Neural cell (in vitro differentiated cells): ENCODE measurements at regions not wholly inside any gene's neighbourhood (a gene's known extent, or its start where the extent isn't known, plus 50 kb on each side); places are given as distances from the start of the nearest gene placed in this dataset.

Experiments
- H2AFZ ChIP-seq: fragments of 200-600, 300-800 bp; sonication (generic), shearing (Covaris generic); 2 replicates; pipeline ENCODE4 v1.6.0; 2014; ENCODE audit warnings: low read depth, mild to moderate bottlenecking, antibody characterized with exemption, low read length, moderate library complexity
- H3F3A ChIP-seq: fragments of 200-600 bp; shearing (Covaris generic); 2 replicates; pipeline ENCODE4 v1.6.1; 2016; ENCODE audit warnings: mild to moderate bottlenecking, moderate library complexity, mixed read lengths, antibody characterized with exemption, low read length; ENCODE audit not compliant: insufficient read depth, poor library complexity, severe bottlenecking
- H3K27ac ChIP-seq: fragments of 200-600, 300-800 bp; sonication (generic), shearing (Covaris generic); 2 replicates; pipeline ENCODE4 v1.5.1; 2014; ENCODE audit warnings: mild to moderate bottlenecking, low read length, moderate library complexity
- H3K27me3 ChIP-seq: fragments of 300-800, 200-600 bp; sonication (generic), shearing (Covaris generic); 2 replicates; pipeline ENCODE4 v1.6.0; 2014; ENCODE audit warnings: mild to moderate bottlenecking, low read depth, low read length, moderate library complexity; ENCODE audit not compliant: insufficient read depth
- H3K36me3 ChIP-seq: fragments of 300-800, 200-600 bp; sonication (generic), shearing (Covaris generic); 2 replicates; pipeline ENCODE4 v1.5.1; 2014; ENCODE audit warnings: mild to moderate bottlenecking, antibody characterized with exemption, low read length, moderate library complexity; ENCODE audit not compliant: insufficient read depth
- H3K4me2 ChIP-seq: fragments of 300-800, 200-600 bp; sonication (generic), shearing (Covaris generic); 2 replicates; pipeline ENCODE4 v1.6.0; 2014; ENCODE audit warnings: mild to moderate bottlenecking, low read length
- H3K4me3 ChIP-seq: fragments of 300-800, 200-600 bp; sonication (generic), shearing (Covaris generic); 2 replicates; pipeline ENCODE4 v1.5.1; 2014; ENCODE audit warnings: mild to moderate bottlenecking, low read length, moderate library complexity
- H3K79me2 ChIP-seq: fragments of 200-600 bp; shearing (Covaris generic); replicated peaks from 2 replicates; pipeline ENCODE4 v1.6.0; 2014; ENCODE audit warnings: mild to moderate bottlenecking, low read length, moderate library complexity; ENCODE audit not compliant: insufficient read depth
- H3K9ac ChIP-seq: fragments of 300-800, 200-600 bp; sonication (generic), shearing (Covaris generic); 2 replicates; pipeline ENCODE4 v1.6.1; 2016; ENCODE audit warnings: mild to moderate bottlenecking, low read length, mixed read lengths
- H3K9me2 ChIP-seq: fragments of 200-600 bp; shearing (Covaris generic); 2 replicates; pipeline ENCODE4 v1.6.1; 2016; ENCODE audit warnings: mild to moderate bottlenecking, low read length, mixed read lengths; ENCODE audit not compliant: insufficient read depth
- H3K9me3 ChIP-seq: fragments of 200-600, 300-800 bp; sonication (generic), shearing (Covaris generic); 2 replicates; pipeline ENCODE4 v1.6.1; 2016; ENCODE audit warnings: mild to moderate bottlenecking, mixed run types, low read length, moderate library complexity, mixed read lengths
- H4K20me1 ChIP-seq: fragments of 200-600 bp; shearing (Covaris generic); 2 replicates; pipeline ENCODE4 v1.6.1; 2016; ENCODE audit warnings: mild to moderate bottlenecking, mixed run types; ENCODE audit not compliant: insufficient read depth
- EP300 ChIP-seq: fragments of 450-650 bp; conservative IDR thresholded peaks from 2 replicates; pipeline ENCODE4 v1.6.1; 2014; ENCODE audit warnings: antibody characterized with exemption, mild to moderate bottlenecking, moderate library complexity; ENCODE audit not compliant: poor library complexity, severe bottlenecking
- EZH2 ChIP-seq: fragments of 200-600, 300-800 bp; shearing (Covaris generic), sonication (generic); IDR thresholded peaks from 2 replicates; pipeline ENCODE4 v1.6.1; 2014; ENCODE audit warnings: antibody characterized with exemption, low read length, borderline replicate concordance, mild to moderate bottlenecking; ENCODE audit not compliant: insufficient read depth, poor library complexity, severe bottlenecking
- MXI1 ChIP-seq: fragments of 450-650 bp; conservative IDR thresholded peaks from 2 replicates; pipeline ENCODE4 v1.6.1; 2014; ENCODE audit warnings: antibody characterized with exemption, mild to moderate bottlenecking; ENCODE audit not compliant: poor library complexity, severe bottlenecking
- POLR2AphosphoS5 ChIP-seq: IDR thresholded peaks from 2 replicates; pipeline ENCODE4 v1.6.1; 2012
- RAD21 ChIP-seq: fragments of 450-650 bp; conservative IDR thresholded peaks from 2 replicates; pipeline ENCODE4 v1.6.1; 2014; ENCODE audit warnings: antibody characterized with exemption, mild to moderate bottlenecking, moderate library complexity
- SMC3 ChIP-seq: fragments of 450-650 bp; conservative IDR thresholded peaks from 2 replicates; pipeline ENCODE4 v1.6.1; 2014; ENCODE audit warnings: antibody characterized with exemption, mild to moderate bottlenecking, moderate library complexity; ENCODE audit not compliant: poor library complexity
- TAF1 ChIP-seq: IDR thresholded peaks from 2 replicates; pipeline ENCODE4 v1.6.1; 2012; ENCODE audit warnings: low read depth
- TF ChIP-seq, protein P1 (sequence below): IDR thresholded peaks from 2 replicates; pipeline ENCODE4 v1.6.1; 2012; ENCODE audit warnings: borderline replicate concordance
- TF ChIP-seq, protein P2 (sequence below): fragments of 450-650 bp; IDR thresholded peaks from 2 replicates; pipeline ENCODE4 v1.5.1; 2014; ENCODE audit warnings: antibody characterized with exemption, mild to moderate bottlenecking, moderate library complexity; ENCODE audit not compliant: poor library complexity, severe bottlenecking

- Histone ChIP-seq H3K27ac (no peak overlapping the region), H3F3A (no peaks in the 10 kb centered on the region), H3K4me2 (no peak overlapping the region), H3K79me2 (no peaks in the 10 kb centered on the region), H3K36me3 (no peaks in the 10 kb centered on the region), H2AFZ (no peak overlapping the region), H4K20me1 (no peaks in the 10 kb centered on the region), H3K9me3 (no peaks in the 10 kb centered on the region), H3K9ac (no peak overlapping the region), H3K9me2 (no peaks in the 10 kb centered on the region), H3K27me3 (no peaks in the 10 kb centered on the region), H3K4me3 (no peak overlapping the region)
- no peak for TF ChIP-seq MXI1
- no peak for TF ChIP-seq POLR2AphosphoS5
- TF ChIP-seq, protein P1, sequence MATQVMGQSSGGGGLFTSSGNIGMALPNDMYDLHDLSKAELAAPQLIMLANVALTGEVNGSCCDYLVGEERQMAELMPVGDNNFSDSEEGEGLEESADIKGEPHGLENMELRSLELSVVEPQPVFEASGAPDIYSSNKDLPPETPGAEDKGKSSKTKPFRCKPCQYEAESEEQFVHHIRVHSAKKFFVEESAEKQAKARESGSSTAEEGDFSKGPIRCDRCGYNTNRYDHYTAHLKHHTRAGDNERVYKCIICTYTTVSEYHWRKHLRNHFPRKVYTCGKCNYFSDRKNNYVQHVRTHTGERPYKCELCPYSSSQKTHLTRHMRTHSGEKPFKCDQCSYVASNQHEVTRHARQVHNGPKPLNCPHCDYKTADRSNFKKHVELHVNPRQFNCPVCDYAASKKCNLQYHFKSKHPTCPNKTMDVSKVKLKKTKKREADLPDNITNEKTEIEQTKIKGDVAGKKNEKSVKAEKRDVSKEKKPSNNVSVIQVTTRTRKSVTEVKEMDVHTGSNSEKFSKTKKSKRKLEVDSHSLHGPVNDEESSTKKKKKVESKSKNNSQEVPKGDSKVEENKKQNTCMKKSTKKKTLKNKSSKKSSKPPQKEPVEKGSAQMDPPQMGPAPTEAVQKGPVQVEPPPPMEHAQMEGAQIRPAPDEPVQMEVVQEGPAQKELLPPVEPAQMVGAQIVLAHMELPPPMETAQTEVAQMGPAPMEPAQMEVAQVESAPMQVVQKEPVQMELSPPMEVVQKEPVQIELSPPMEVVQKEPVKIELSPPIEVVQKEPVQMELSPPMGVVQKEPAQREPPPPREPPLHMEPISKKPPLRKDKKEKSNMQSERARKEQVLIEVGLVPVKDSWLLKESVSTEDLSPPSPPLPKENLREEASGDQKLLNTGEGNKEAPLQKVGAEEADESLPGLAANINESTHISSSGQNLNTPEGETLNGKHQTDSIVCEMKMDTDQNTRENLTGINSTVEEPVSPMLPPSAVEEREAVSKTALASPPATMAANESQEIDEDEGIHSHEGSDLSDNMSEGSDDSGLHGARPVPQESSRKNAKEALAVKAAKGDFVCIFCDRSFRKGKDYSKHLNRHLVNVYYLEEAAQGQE, result no peak
- no peak for TF ChIP-seq EP300
- TF ChIP-seq TAF1, result no peak
- TF ChIP-seq SMC3, result no peak
- no peak for TF ChIP-seq RAD21
- TF ChIP-seq, protein P2, sequence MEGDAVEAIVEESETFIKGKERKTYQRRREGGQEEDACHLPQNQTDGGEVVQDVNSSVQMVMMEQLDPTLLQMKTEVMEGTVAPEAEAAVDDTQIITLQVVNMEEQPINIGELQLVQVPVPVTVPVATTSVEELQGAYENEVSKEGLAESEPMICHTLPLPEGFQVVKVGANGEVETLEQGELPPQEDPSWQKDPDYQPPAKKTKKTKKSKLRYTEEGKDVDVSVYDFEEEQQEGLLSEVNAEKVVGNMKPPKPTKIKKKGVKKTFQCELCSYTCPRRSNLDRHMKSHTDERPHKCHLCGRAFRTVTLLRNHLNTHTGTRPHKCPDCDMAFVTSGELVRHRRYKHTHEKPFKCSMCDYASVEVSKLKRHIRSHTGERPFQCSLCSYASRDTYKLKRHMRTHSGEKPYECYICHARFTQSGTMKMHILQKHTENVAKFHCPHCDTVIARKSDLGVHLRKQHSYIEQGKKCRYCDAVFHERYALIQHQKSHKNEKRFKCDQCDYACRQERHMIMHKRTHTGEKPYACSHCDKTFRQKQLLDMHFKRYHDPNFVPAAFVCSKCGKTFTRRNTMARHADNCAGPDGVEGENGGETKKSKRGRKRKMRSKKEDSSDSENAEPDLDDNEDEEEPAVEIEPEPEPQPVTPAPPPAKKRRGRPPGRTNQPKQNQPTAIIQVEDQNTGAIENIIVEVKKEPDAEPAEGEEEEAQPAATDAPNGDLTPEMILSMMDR, result no peak
Observed at GRCh38 chr4:60619531-60620305, 580.4 kb upstream of the ADGRL3 start.

- no peaks in the 10 kb centered on the region for H3K36me3 ChIP-seq
- no peaks in the 10 kb centered on the region for H3K9me2 ChIP-seq
- H3K79me2 ChIP-seq, result no peaks in the 10 kb centered on the region
- TF ChIP-seq POLR2AphosphoS5 (no peak), RAD21 (no peak), MXI1 (no peak), EZH2 (no peak), SMC3 (no peak), TAF1 (no peak), EP300 (no peak)
- TF ChIP-seq, protein P2, result no peak
- TF ChIP-seq, protein P1, result no peak
- H3K9me3 ChIP-seq, result peaks cover 3% of the 10 kb centered on the region
- H3F3A ChIP-seq, result no peaks in the 10 kb centered on the region
- H4K20me1 ChIP-seq, result no peaks in the 10 kb centered on the region
- no peak overlapping the region for H3K4me2 ChIP-seq
- H3K27me3 ChIP-seq, result no peaks in the 10 kb centered on the region
- H3K9ac ChIP-seq, result no peak overlapping the region
- H3K4me3 ChIP-seq, result no peak overlapping the region
- H3K27ac ChIP-seq, result no peak overlapping the region
- no peak overlapping the region for H2AFZ ChIP-seq
Observed at GRCh38 chr4:60637976-60638375, 562.1 kb upstream of the ADGRL3 start.
